GM12873 (cell line): ENCODE measurements at regions not wholly inside any gene's neighbourhood (a gene's known extent, or its start where the extent isn't known, plus 50 kb on each side); places are given as distances from the start of the nearest gene placed in this dataset.

Experiments used
- CTCF ChIP-seq: IDR thresholded peaks from 2 replicates; pipeline ENCODE4 v1.5.1; 2012; ENCODE audit warnings: low read depth, mild to moderate bottlenecking, moderate library complexity, low read length, control low read depth; ENCODE audit not compliant: insufficient read depth; ENCODE audit errors: missing control alignments

DNA sequence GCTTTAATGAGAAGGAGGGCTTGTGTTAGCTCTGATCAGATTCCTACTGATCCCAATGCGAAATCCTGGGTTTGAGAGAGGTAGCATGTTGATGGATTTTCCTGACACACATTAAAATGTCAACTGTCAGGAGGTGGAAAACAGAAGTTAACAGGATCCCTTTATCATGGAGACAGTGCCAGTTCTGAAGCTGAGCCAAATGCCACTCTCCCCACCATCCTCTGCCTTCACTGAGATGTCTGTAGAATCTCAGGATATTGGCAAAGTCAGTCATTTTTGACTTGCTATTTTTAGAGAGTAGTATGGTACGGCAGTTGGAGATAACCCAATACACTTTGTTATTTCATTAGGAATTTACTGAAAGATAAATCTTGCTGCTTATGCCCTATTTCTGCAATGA lies 1816.2 kb upstream of the FLRT2 start:
- TF ChIP-seq CTCF = no peak

- no peak for TF ChIP-seq CTCF
Measured at GRCh38 chr14:83714151-83714550, 1815.8 kb upstream of the FLRT2 start.

- TF ChIP-seq CTCF = no peak
Measured at GRCh38 chr14:83733670-83734069, 1796.3 kb upstream of the FLRT2 start.

GRCh38 chr14:83734431-83734830 lies 1795.5 kb upstream of the FLRT2 start:
- TF ChIP-seq CTCF = no peak

DNA sequence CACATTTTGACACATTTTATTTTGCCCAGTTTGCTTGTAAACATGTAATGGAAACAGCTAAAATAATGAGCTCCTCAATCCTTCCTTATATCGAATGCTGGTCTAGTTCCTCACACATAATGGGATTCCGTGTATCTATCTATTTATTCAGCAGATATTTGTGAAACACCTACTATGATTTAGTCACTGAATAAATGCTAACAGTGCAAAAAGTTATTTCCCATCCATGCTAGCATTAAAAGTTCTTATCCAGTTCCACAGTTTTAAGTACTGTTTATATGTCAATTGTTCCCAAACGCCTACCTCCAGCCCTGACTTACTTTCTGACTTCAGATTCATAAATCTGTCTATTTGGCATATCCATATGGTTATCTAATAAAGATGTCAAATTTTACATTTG lies 1788.7 kb upstream of the FLRT2 start:
- TF ChIP-seq CTCF = no peak

DNA sequence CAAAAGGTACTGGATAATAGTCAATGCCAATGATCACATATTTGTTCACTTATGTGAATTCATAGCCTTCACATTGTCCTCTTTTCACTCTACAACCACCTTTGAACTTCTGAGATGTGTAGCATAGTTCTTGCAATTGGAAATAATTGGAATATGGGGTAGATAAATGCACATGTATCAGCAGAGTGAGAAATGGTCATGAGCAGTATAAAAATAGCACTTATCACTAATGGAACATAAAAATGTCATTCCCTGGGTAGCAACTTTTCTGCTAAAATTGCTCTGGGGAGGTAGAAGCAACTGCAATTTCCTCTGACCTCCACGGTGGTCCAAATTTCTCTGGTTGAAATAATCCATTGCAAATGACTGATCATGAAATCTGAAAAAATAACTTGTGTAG lies 1785.7 kb upstream of the FLRT2 start:
- TF ChIP-seq CTCF = no peak

DNA sequence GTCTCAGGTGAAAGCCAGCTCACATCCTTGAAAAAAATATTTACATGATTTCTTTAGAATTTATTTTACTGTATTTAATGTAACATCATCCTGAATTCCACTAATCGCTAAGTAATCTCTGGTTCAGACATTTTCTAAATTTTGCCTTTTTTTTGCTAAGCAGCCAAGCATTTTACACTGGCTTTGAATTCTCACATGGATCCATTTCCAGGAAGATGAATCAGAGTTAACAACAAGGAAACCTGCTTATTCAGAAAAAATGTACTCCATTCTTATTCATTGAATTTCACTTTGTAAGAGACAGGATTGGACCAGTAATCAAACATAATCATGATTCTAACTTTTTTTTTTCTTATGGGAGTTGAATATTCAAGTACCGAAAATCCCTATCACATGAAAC lies 1785.1 kb upstream of the FLRT2 start:
- no peak for TF ChIP-seq CTCF

GRCh38 chr14:83746336-83746735 lies 1783.6 kb upstream of the FLRT2 start:
- TF ChIP-seq CTCF = no peak
